ENCODE measurements at regions not wholly inside any gene's neighbourhood (a gene's known extent, or its start where the extent isn't known, plus 50 kb on each side); places are given as distances from the start of the nearest gene placed in this dataset.

DNA sequence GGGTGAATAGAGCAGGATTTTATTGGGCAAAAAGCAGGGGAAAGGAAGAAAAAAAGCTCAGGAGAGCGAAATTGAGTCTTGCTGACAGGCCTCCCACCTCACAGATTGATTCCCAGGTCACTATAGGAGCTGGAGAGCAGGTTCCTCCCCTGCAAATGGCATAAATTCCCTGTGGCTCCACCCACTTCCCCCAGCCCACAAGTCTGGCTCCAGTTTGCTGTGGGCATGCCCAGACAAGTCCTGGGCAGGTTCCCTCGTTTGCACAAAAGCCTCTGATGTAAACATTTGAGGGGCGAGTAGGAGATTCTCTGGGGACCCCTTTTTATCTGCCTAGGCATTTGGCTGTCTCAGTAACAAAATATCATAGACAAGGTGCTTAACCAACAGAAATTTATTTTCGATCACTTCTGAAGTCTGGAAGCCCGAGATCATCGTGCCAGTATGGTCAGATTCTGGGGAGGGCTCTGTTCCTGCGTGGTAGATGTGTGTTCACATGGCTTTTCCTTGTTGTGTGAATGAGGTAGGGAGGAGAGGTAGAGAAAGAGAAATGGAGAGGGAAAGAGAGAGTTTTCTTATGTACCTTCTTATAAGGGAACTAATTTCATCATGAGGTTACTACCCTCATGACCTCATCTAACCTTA, 614.5 kb downstream of the MAT2B start:
- H3K27me3 Mint-ChIP-seq (ENCODE audit: insufficient read depth, unreplicated experiment) = no peaks in the 10 kb centered on the region
- no peaks in the 10 kb centered on the region for H3K36me3 Mint-ChIP-seq (ENCODE audit: insufficient read depth, unreplicated experiment)
- H3K27ac Mint-ChIP-seq (ENCODE audit: low read depth, unreplicated experiment) = peak overlapping the region; percentile 96
- DNase-seq (ENCODE audit: unreplicated experiment) = peak; percentile 62
- intact Hi-C loops (cut with micrococcal nuclease) = no loop called here
- BruUV-seq (replicated peaks) = TSS peak; percentile 52
- peaks cover 24% of the 10 kb centered on the region for H3K4me1 Mint-ChIP-seq (ENCODE audit: insufficient read depth, unreplicated experiment)
- no peaks in the 10 kb centered on the region for H3K9me3 Mint-ChIP-seq (ENCODE audit: unreplicated experiment)
- ChIA-PET CTCF (interaction anchor here (0.6 to 0.7 kb wide), 3 partner anchors 260 to 715 kb away, joined by 3 to 5 read pairs (median 3); no protein-coding TSS in a partner anchor), POLR2A (interaction anchor here (0.5 to 0.7 kb wide), 4 partner anchors 42 to 554 kb away, joined by 3 read pairs; no protein-coding TSS in a partner anchor)
- no peak for TF ChIP-seq CTCF (IDR thresholded peaks at IDR 0.05; ENCODE audit: unreplicated experiment)
- H3K4me3 Mint-ChIP-seq (ENCODE audit: unreplicated experiment) = no peak overlapping the region

- intact Hi-C loops (cut with micrococcal nuclease) = no loop called here
- POLR2A ChIA-PET = no interaction called here
- no peaks in the 10 kb centered on the region for H3K4me1 Mint-ChIP-seq (ENCODE audit: insufficient read depth, unreplicated experiment)
- no peak overlapping the region for H3K27ac Mint-ChIP-seq (ENCODE audit: low read depth, unreplicated experiment)
- H3K4me3 Mint-ChIP-seq (ENCODE audit: unreplicated experiment) = no peak overlapping the region
- no peaks in the 10 kb centered on the region for H3K27me3 Mint-ChIP-seq (ENCODE audit: insufficient read depth, unreplicated experiment)
- H3K9me3 Mint-ChIP-seq (ENCODE audit: unreplicated experiment) = peaks cover 36% of the 10 kb centered on the region
- CTCF ChIA-PET = no interaction called here
- no TSS peak for BruUV-seq (replicated peaks)
- no peak for DNase-seq (ENCODE audit: unreplicated experiment)
- no peaks in the 10 kb centered on the region for H3K36me3 Mint-ChIP-seq (ENCODE audit: insufficient read depth, unreplicated experiment)
- no peak for TF ChIP-seq CTCF (IDR thresholded peaks at IDR 0.05; ENCODE audit: unreplicated experiment)
Observed at GRCh38 chr5:164127527-164127926, 622.1 kb downstream of the MAT2B start.

- Mint-ChIP-seq H3K36me3 (ENCODE audit: insufficient read depth, unreplicated experiment) (no peaks in the 10 kb centered on the region), H3K27me3 (ENCODE audit: insufficient read depth, unreplicated experiment) (no peaks in the 10 kb centered on the region), H3K4me1 (ENCODE audit: insufficient read depth, unreplicated experiment) (no peaks in the 10 kb centered on the region), H3K9me3 (ENCODE audit: unreplicated experiment) (peaks cover 34% of the 10 kb centered on the region), H3K4me3 (ENCODE audit: unreplicated experiment) (no peak overlapping the region), H3K27ac (ENCODE audit: low read depth, unreplicated experiment) (no peak overlapping the region)
- DNase-seq (ENCODE audit: unreplicated experiment) = no peak
- ChIA-PET POLR2A (no interaction called here), CTCF (interaction anchor here (0.6 kb wide), 1 partner anchor 135 kb away, joined by 3 read pairs; no protein-coding TSS in a partner anchor)
- no TSS peak for BruUV-seq (replicated peaks)
- intact Hi-C loops (cut with micrococcal nuclease) = no loop called here
- no peak for TF ChIP-seq CTCF (IDR thresholded peaks at IDR 0.05; ENCODE audit: unreplicated experiment)
Observed at GRCh38 chr5:164132358-164132757, 626.9 kb downstream of the MAT2B start.

DNA sequence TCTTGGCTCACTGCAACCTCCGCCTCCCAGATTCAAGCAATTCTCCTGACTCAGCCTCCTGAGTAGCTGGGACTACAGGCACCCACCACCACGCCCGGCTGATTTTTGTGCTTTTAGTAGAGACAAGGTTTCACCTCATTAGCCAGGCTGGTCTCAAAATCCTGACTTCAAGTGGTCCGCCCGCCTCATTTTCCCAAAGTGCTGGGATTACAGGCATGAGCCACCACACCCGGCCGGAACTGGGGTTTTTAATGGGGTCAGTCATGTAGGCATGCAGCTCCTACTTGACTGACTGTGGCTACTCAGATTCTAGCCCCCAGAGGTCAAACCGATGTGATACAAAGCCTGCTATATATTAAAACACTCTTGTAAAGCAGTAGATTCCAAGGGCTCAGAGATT, 631.7 kb downstream of the MAT2B start:
- Mint-ChIP-seq H3K9me3 (ENCODE audit: unreplicated experiment) (no peaks in the 10 kb centered on the region), H3K4me1 (ENCODE audit: insufficient read depth, unreplicated experiment) (no peaks in the 10 kb centered on the region), H3K36me3 (ENCODE audit: insufficient read depth, unreplicated experiment) (no peaks in the 10 kb centered on the region), H3K27ac (ENCODE audit: low read depth, unreplicated experiment) (no peak overlapping the region), H3K4me3 (ENCODE audit: unreplicated experiment) (no peak overlapping the region), H3K27me3 (ENCODE audit: insufficient read depth, unreplicated experiment) (no peaks in the 10 kb centered on the region)
- intact Hi-C loops (cut with micrococcal nuclease) = no loop called here
- ChIA-PET CTCF (interaction anchor here (0.6 to 1.6 kb wide), 3 partner anchors 23 to 568 kb away, joined by 3 to 4 read pairs (median 3); no protein-coding TSS in a partner anchor), POLR2A (interaction anchor here (0.6 kb wide), 1 partner anchor 18 kb away, joined by 3 read pairs; no protein-coding TSS in a partner anchor)
- DNase-seq (ENCODE audit: unreplicated experiment) = no peak
- TF ChIP-seq CTCF (IDR thresholded peaks at IDR 0.05; ENCODE audit: unreplicated experiment) = no peak
- BruUV-seq (replicated peaks) = no TSS peak

Data from MCF 10A (cell line).